Effector memory CD8-positive, alpha-beta T cell (primary cell): ENCODE measurements at regions not wholly inside any gene's neighbourhood (a gene's known extent, or its start where the extent isn't known, plus 50 kb on each side); places are given as distances from the start of the nearest gene placed in this dataset.

Experiments
- ATAC-seq: fragments of 150-1000 bp; cut with Tn5 transposase; replicated peaks from 2 replicates; pipeline ENCODE4 v1.10.0; 2021; ENCODE audit warnings: mild to moderate bottlenecking, moderate library complexity
- DNase-seq, 3 experiments: peaks; one replicate each; pipeline ENCODE4 v3.0.0; 2021
- H3K27ac Mint-ChIP-seq, 2 donors: one replicate each; pipeline ENCODE4 v1.8.0; 2022; ENCODE audit warnings: mild to moderate bottlenecking in 2 of 2, mixed read lengths in 2 of 2, moderate library complexity in 2 of 2
- H3K27me3 Mint-ChIP-seq, 2 donors: one replicate each; pipeline ENCODE4 v1.8.0; 2022; ENCODE audit warnings: mixed read lengths in 2 of 2
- H3K36me3 Mint-ChIP-seq: one replicate; pipeline ENCODE4 v1.8.0; 2022; ENCODE audit warnings: mild to moderate bottlenecking, moderate library complexity, mixed read lengths; ENCODE audit not compliant: insufficient read depth
- H3K4me1 Mint-ChIP-seq, 2 donors: one replicate each; pipeline ENCODE4 v1.8.0; 2022; ENCODE audit warnings: low read depth in 2 of 2, mixed read lengths in 2 of 2
- H3K4me3 Mint-ChIP-seq, 2 donors: one replicate each; pipeline ENCODE4 v1.8.0; 2022; ENCODE audit warnings: mild to moderate bottlenecking in 2 of 2, mixed read lengths in 2 of 2, moderate library complexity in 2 of 2
- H3K9me3 Mint-ChIP-seq, 2 donors: one replicate each; pipeline ENCODE4 v1.8.0; 2022; ENCODE audit warnings: mixed read lengths in 2 of 2

DNA sequence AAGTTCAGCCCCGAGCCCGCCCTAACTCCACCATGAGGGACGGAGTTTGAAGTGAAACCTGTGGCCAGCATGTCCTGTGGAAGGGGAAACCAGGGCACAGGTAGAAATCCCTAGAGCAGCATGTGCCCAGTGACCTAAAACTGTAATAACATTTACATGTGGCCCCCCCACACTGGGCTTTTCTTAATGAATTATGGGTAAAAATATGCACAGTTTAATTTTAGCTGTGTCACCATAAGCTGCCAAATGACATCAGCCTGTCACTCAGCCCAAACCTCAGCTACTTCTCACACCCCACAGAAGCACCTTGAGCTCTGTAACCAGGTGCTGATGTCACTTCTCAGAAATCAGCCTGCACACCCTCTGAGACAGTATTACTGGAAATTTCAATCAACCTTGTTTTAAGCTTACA is 50.0 kb upstream of the SLC19A1 start:
- no peaks in the 10 kb centered on the region for H3K9me3 Mint-ChIP-seq
- no peak overlapping the region for H3K4me3 Mint-ChIP-seq
- no peaks in the 10 kb centered on the region for H3K36me3 Mint-ChIP-seq
- H3K27ac Mint-ChIP-seq, result no peak overlapping the region
- peaks cover 14 to 17% of the 10 kb centered on the region in 2 donors for H3K27me3 Mint-ChIP-seq
- peak; percentile 80 for ATAC-seq
- peak; percentile 41 to 49 (median 47) for DNase-seq
- peaks cover 6 to 7% of the 10 kb centered on the region in 2 donors for H3K4me1 Mint-ChIP-seq

- DNase-seq, result no peak
- no peak for ATAC-seq
- no peaks in the 10 kb centered on the region for H3K36me3 Mint-ChIP-seq
- H3K27me3 Mint-ChIP-seq, result peaks cover 14 to 15% of the 10 kb centered on the region in 2 donors
- H3K9me3 Mint-ChIP-seq, result no peaks in the 10 kb centered on the region
- H3K4me3 Mint-ChIP-seq, result no peak overlapping the region
- H3K4me1 Mint-ChIP-seq, result peaks cover 6 to 7% of the 10 kb centered on the region in 2 donors
- no peak overlapping the region for H3K27ac Mint-ChIP-seq
These were observed 50.4 kb upstream of the SLC19A1 start for GRCh38 chr21:45592626-45593134.

GRCh38 chr21:45593162-45594022 is 50.1 kb upstream of the PCBP3 start:
- H3K4me3 Mint-ChIP-seq, result no peak overlapping the region
- ATAC-seq (no peak), DNase-seq (no peak)
- H3K36me3 Mint-ChIP-seq, result peaks cover under 1% of the 10 kb centered on the region
- no peak overlapping the region for H3K27ac Mint-ChIP-seq
- H3K4me1 Mint-ChIP-seq, result peaks cover 6 to 7% of the 10 kb centered on the region in 2 donors
- peaks cover 9 to 12% of the 10 kb centered on the region in 2 donors for H3K27me3 Mint-ChIP-seq
- no peaks in the 10 kb centered on the region for H3K9me3 Mint-ChIP-seq
